HCT116 (cell line): ENCODE measurements at regions not wholly inside any gene's neighbourhood (a gene's known extent, or its start where the extent isn't known, plus 50 kb on each side); places are given as distances from the start of the nearest gene placed in this dataset.

Source experiments
- ATAC-seq: fragments of 200-7000 bp; cut with Tn5 transposase; 2 replicates; pipeline ENCODE4 v1.9.1; 2020; ENCODE audit warnings: mild to moderate bottlenecking, moderate library complexity
- BruUV-seq: library from RNA; stranded (reverse); fragments of 400-500 nt; replicated peaks from 2 replicates; lab custom pipeline; 2021; lab: Mats Ljungman, UMichigan
- CTCF ChIA-PET: fragments of 300-600 bp; sonication (Branson Sonifier 250); formaldehyde crosslinking; loops from one replicate; lab custom pipeline; 2021; ENCODE audit warnings: antibody characterized with exemption; lab: Charles Lee
- POLR2A ChIA-PET: fragments of 300-600, 350-600 bp; sonication (Branson Sonifier 250); formaldehyde crosslinking; loops from one replicate; lab custom pipeline; 2021; ENCODE audit warnings: antibody characterized with exemption; lab: Charles Lee
- RAD21 ChIA-PET, 2 experiments: fragments of 300-600 bp; sonication (Branson Sonifier 250); formaldehyde crosslinking; loops; one replicate each; lab custom pipeline; 2023; ENCODE audit warnings: low total read pairs in 2 of 2; ENCODE audit not compliant: uncharacterized antibody in 2 of 2, unreplicated experiment in 2 of 2, low non-redundant PET in 1 of 2; lab: Charles Lee
- DNase-seq: peaks from one replicate; pipeline ENCODE4 v3.0.0-alpha.2; 2010; ENCODE audit warnings: low read depth, low spot score
- H2AFZ ChIP-seq: fragments of 200-600 bp; shearing (Covaris generic), sonication (generic); 2 replicates; pipeline ENCODE4 v1.6.1; 2017; ENCODE audit warnings: low read depth, mixed run types, mixed read lengths, antibody characterized with exemption, low read length; ENCODE audit not compliant: poor library complexity, severe bottlenecking
- H3K27ac ChIP-seq: 2 replicates; pipeline ENCODE4 v1.5.1; 2012; ENCODE audit warnings: low read depth, low read length
- H3K27me3 ChIP-seq: fragments of 200-600 bp; sonication (generic); 2 replicates; pipeline ENCODE4 v1.6.1; 2016; ENCODE audit warnings: mixed run types, low read length, mixed read lengths; ENCODE audit not compliant: insufficient read depth
- H3K36me3 ChIP-seq, 2 experiments: fragments of 200-500 bp in 1 of 2; fragments of 200-600 bp in 1 of 2; sonication (Bioruptor generic) in 1 of 2; sonication (generic) in 1 of 2; 2 replicates each; pipeline versions ENCODE4 v1.5.1 to v1.6.1; 2014 to 2016; ENCODE audit warnings: low read length in 2 of 2, inconsistent platforms in 1 of 2, mixed read lengths in 1 of 2, mixed run types in 1 of 2; ENCODE audit not compliant: insufficient read depth in 2 of 2, control insufficient read depth in 1 of 2
- H3K4me1 ChIP-seq, 2 experiments: fragments of 200-600 bp in 1 of 2; sonication (generic) in 1 of 2; 2 replicates each; pipeline versions ENCODE4 v1.5.1 to v1.6.1; 2012 to 2017; ENCODE audit warnings: low read length in 2 of 2, inconsistent platforms in 1 of 2, mild to moderate bottlenecking in 1 of 2, mixed read lengths in 1 of 2, mixed run types in 1 of 2, moderate library complexity in 1 of 2; ENCODE audit not compliant: insufficient read depth in 2 of 2, control insufficient read depth in 1 of 2
- H3K4me2 ChIP-seq: fragments of 200-600 bp; sonication (generic); 2 replicates; pipeline ENCODE4 v1.6.1; 2017; ENCODE audit warnings: mixed run types, low read length, mixed read lengths
- H3K4me3 ChIP-seq, 2 experiments: fragments of 200-600 bp in 1 of 2; sonication (generic) in 1 of 2; replicated peaks in 1 of 2; 2 replicates each; pipeline ENCODE4 v1.5.1; 2011 to 2016; ENCODE audit warnings: low read length in 2 of 2, control low read depth in 1 of 2, low read depth in 1 of 2, mild to moderate bottlenecking in 1 of 2, mixed read lengths in 1 of 2, mixed run types in 1 of 2
- H3K79me2 ChIP-seq: fragments of 200-600 bp; sonication (generic); 2 replicates; pipeline ENCODE4 v1.6.1; 2017; ENCODE audit warnings: mild to moderate bottlenecking, mixed run types, low read length, moderate library complexity, mixed read lengths; ENCODE audit not compliant: insufficient read depth
- H3K9ac ChIP-seq: fragments of 200-600 bp; sonication (generic); 2 replicates; pipeline ENCODE4 v1.6.1; 2016; ENCODE audit warnings: low read length, mixed read lengths
- H3K9me2 ChIP-seq: fragments of 200-600 bp; sonication (generic), shearing (Covaris generic); 2 replicates; pipeline ENCODE4 v1.6.1; 2017; ENCODE audit warnings: mixed run types, mild to moderate bottlenecking, moderate library complexity; ENCODE audit not compliant: insufficient read depth
- H3K9me3 ChIP-seq, 2 experiments: fragments of 200-500 bp in 1 of 2; fragments of 200-600 bp in 1 of 2; sonication (Bioruptor generic) in 1 of 2; sonication (generic) in 1 of 2; 2 replicates each; pipeline ENCODE4 v1.6.1; 2014 to 2017; ENCODE audit warnings: low read length in 2 of 2, mixed read lengths in 2 of 2, inconsistent platforms in 1 of 2, low read depth in 1 of 2, mild to moderate bottlenecking in 1 of 2, mixed run types in 1 of 2, moderate library complexity in 1 of 2; ENCODE audit not compliant: control insufficient read depth in 1 of 2, insufficient read depth in 1 of 2
- H4K20me1 ChIP-seq: fragments of 200-600 bp; sonication (generic), shearing (Covaris generic); 2 replicates; pipeline ENCODE4 v1.6.1; 2017; ENCODE audit warnings: mixed run types, mild to moderate bottlenecking, moderate library complexity; ENCODE audit not compliant: insufficient read depth
- CTCF ChIP-seq, 3 experiments: fragments of 200-600 bp in 1 of 3; sonication (generic) in 1 of 3; IDR thresholded peaks in 2 of 3; conservative IDR thresholded peaks in 1 of 3; 2 replicates each; pipeline ENCODE4 v1.5.1; 2012 to 2017; ENCODE audit warnings: low read depth in 2 of 3, low read length in 2 of 3, antibody characterized with exemption in 1 of 3, borderline replicate concordance in 1 of 3, control low read depth in 1 of 3, mild to moderate bottlenecking in 1 of 3, mixed read lengths in 1 of 3, mixed run types in 1 of 3, moderate library complexity in 1 of 3; ENCODE audit not compliant: insufficient read depth in 1 of 3
- EGR1 ChIP-seq: IDR thresholded peaks from 2 replicates; pipeline ENCODE4 v1.6.1; 2012; ENCODE audit warnings: low read depth
- EZH2 ChIP-seq: fragments of 200-600 bp; sonication (generic); IDR thresholded peaks from 2 replicates; pipeline ENCODE4 v1.6.1; 2017; ENCODE audit warnings: antibody characterized with exemption, mixed run types
- MAX ChIP-seq: IDR thresholded peaks from 2 replicates; pipeline ENCODE4 v1.6.1; 2012
- POLR2AphosphoS5 ChIP-seq: IDR thresholded peaks from 2 replicates; pipeline ENCODE4 v1.6.1; 2011; ENCODE audit warnings: mild to moderate bottlenecking, low read depth, low read length, moderate library complexity
- REST ChIP-seq: IDR thresholded peaks from 2 replicates; pipeline ENCODE4 v1.6.1; 2012; ENCODE audit warnings: low read depth
- SP1 ChIP-seq: IDR thresholded peaks from 2 replicates; pipeline ENCODE4 v1.6.1; 2012; ENCODE audit warnings: low read depth
- SRF ChIP-seq: IDR thresholded peaks from 2 replicates; pipeline ENCODE4 v1.6.1; 2012; ENCODE audit warnings: low read depth
- TCF7L2 ChIP-seq: IDR thresholded peaks from 2 replicates; pipeline ENCODE4 v1.7.0; 2011; ENCODE audit warnings: borderline replicate concordance, inconsistent platforms; ENCODE audit not compliant: insufficient read depth, insufficient read length; ENCODE audit errors: extremely low read depth
- YY1 ChIP-seq: IDR thresholded peaks from 2 replicates; pipeline ENCODE4 v1.6.1; 2011; ENCODE audit warnings: low read length, low read depth, moderate library complexity, mild to moderate bottlenecking; ENCODE audit not compliant: insufficient replicate concordance; ENCODE audit errors: extremely low read depth
- ZNF274 ChIP-seq: fragments of 200-500 bp; sonication (Bioruptor generic); IDR thresholded peaks from 2 replicates; pipeline ENCODE4 v1.6.1; 2014; ENCODE audit warnings: mild to moderate bottlenecking, low read depth, low read length, inconsistent platforms
- intact Hi-C: fragments of 100-400 bp; cut with micrococcal nuclease; formaldehyde crosslinking; loops from 2 replicates; pipeline ENCODE4 v1.10.0; 2022

DNA sequence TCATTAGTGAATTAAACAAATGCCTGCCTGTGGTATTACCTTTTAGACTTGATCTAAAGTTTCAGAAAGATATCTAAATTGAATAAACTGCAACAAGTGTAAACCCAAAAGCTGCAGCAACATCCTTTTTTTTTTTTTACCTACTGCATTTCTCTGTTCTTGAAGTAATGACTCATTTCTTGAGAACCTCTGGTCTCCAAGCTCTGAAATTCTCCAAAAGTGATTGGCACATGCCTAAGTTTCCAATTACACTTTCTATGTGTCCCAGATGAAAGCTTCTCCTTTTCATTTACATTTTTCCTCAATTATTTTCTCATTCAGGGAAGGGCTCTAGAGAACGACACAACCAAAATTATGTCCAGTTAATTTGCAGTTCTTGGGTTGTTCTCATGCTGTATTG, 435.2 kb upstream of the DCN start:
- Histone ChIP-seq H3K4me2 (peak overlapping the region; percentile 6; the same call in 1 of the 2 replicates), H3K9ac (no peak overlapping the region), H3K9me3 (no peaks in the 10 kb centered on the region), H3K27ac (no peak overlapping the region), H3K4me1 (peaks cover 0 to 8% of the 10 kb centered on the region in 2 experiments; a peak in 2 of 4 replicates), H4K20me1 (no peaks in the 10 kb centered on the region), H3K4me3 (no peak overlapping the region), H3K9me2 (no peaks in the 10 kb centered on the region), H3K27me3 (no peaks in the 10 kb centered on the region), H3K79me2 (no peaks in the 10 kb centered on the region), H2AFZ (no peak overlapping the region), H3K36me3 (no peaks in the 10 kb centered on the region)
- RAD21 ChIA-PET, result no interaction called here
- CTCF ChIA-PET, result no interaction called here
- DNase-seq, result no peak
- POLR2A ChIA-PET, result no interaction called here
- TF ChIP-seq EGR1, result no peak
- intact Hi-C loops, result no loop called here
- no TSS peak for BruUV-seq
- no peak for ATAC-seq

GRCh38 chr12:91616416-91616815, 433.8 kb upstream of the DCN start:
- ChIA-PET POLR2A (no interaction called here), CTCF (no interaction called here)
- intact Hi-C loops, result no loop called here

More at GRCh38 chr12:91616416-91616815, 433.8 kb upstream of the DCN start:
- ATAC-seq (no peak), DNase-seq (no peak)
- Histone ChIP-seq H3K79me2 (no peaks in the 10 kb centered on the region), H3K27me3 (no peaks in the 10 kb centered on the region), H3K4me1 (peaks cover 0 to 8% of the 10 kb centered on the region in 2 experiments; a peak in 2 of 4 replicates), H3K9ac (no peak overlapping the region), H3K27ac (no peak overlapping the region), H3K36me3 (no peaks in the 10 kb centered on the region), H2AFZ (no peak overlapping the region), H3K9me2 (no peaks in the 10 kb centered on the region), H3K4me2 (no peak overlapping the region), H4K20me1 (no peaks in the 10 kb centered on the region), H3K9me3 (no peaks in the 10 kb centered on the region), H3K4me3 (no peak overlapping the region)
- no TSS peak for BruUV-seq
- TF ChIP-seq SRF, result no peak
- TF ChIP-seq SP1, result no peak
- no peak for TF ChIP-seq EZH2
- no peak for TF ChIP-seq YY1
- TF ChIP-seq POLR2AphosphoS5, result no peak
- no peak for TF ChIP-seq TCF7L2
- TF ChIP-seq MAX, result no peak
- TF ChIP-seq ZNF274, result no peak
- TF ChIP-seq CTCF (IDR thresholded peaks at IDR 0.05 in 2 of 3, conservative IDR thresholded peaks at IDR 0.05 in 1 of 3; ENCODE audit: borderline replicate concordance in 1 of 3, insufficient read depth in 1 of 3, low read depth in 2 of 3, low read length in 2 of 3), result no peak
- no peak for TF ChIP-seq REST
- RAD21 ChIA-PET, result no interaction called here
